ENCODE measurements at regions not wholly inside any gene's neighbourhood (a gene's known extent, or its start where the extent isn't known, plus 50 kb on each side); places are given as distances from the start of the nearest gene placed in this dataset.

DNA sequence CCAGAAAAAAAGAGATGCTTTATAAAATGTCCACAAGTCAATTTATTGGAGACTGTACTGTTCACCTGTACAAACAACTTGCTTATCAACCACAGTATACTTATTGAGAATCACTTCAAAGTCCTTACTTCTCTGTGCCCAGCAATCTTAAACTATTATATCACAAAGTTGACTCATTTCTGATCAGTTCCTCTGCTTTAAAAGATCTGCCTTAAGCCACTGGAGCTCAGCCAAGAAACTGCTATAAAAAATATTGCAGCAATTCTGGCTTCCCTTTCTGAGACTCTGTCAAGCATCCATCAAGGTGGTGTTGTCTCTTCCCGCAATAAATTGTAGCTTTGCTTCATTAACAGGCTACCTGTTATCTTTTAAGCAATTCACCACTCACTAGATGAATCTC is 375.2 kb upstream of the SPHKAP start:
- H3K4me1 Mint-ChIP-seq (ENCODE audit: low read depth, unreplicated experiment): no peaks in the 10 kb centered on the region

DNA sequence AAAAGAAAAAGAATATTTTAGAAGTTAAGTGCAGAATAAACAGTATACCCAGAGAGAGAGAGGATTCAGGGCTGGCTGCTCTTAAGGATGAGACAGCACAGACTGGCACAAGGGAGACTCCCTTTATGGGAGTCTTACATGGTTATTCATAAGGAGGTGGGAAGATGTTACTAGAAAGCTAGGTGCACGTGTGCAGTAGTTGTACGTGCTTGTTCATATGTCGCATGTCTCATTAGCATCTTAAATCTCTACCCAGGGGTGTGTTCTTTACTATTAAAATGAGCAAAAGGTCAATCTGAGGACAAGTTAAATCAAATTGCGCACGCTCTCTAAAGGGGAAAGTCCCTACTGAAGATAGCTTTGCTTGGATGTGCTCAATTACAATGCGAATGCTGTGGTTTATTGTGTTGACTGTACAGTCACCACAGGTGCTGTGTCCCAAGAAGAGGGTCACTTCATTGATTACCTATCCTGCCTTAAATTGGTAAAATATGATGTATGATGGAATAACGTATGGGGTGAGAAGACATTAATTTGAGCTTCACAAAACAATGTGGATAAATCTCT is 368.0 kb upstream of the SPHKAP start:
- no peaks in the 10 kb centered on the region for H3K4me1 Mint-ChIP-seq (ENCODE audit: low read depth, unreplicated experiment)
- no peaks in the 10 kb centered on the region for H3K9me3 Mint-ChIP-seq (ENCODE audit: unreplicated experiment)
- DNase-seq: no peak
- H3K27ac Mint-ChIP-seq (ENCODE audit: unreplicated experiment): no peak overlapping the region
- peaks cover 2% of the 10 kb centered on the region for H3K27me3 Mint-ChIP-seq (ENCODE audit: unreplicated experiment)
- H3K36me3 Mint-ChIP-seq (ENCODE audit: unreplicated experiment): peaks cover 4% of the 10 kb centered on the region
- TF ChIP-seq, protein P1, sequence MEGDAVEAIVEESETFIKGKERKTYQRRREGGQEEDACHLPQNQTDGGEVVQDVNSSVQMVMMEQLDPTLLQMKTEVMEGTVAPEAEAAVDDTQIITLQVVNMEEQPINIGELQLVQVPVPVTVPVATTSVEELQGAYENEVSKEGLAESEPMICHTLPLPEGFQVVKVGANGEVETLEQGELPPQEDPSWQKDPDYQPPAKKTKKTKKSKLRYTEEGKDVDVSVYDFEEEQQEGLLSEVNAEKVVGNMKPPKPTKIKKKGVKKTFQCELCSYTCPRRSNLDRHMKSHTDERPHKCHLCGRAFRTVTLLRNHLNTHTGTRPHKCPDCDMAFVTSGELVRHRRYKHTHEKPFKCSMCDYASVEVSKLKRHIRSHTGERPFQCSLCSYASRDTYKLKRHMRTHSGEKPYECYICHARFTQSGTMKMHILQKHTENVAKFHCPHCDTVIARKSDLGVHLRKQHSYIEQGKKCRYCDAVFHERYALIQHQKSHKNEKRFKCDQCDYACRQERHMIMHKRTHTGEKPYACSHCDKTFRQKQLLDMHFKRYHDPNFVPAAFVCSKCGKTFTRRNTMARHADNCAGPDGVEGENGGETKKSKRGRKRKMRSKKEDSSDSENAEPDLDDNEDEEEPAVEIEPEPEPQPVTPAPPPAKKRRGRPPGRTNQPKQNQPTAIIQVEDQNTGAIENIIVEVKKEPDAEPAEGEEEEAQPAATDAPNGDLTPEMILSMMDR (IDR thresholded peaks at IDR 0.05; ENCODE audit: partially characterized antibody, unreplicated experiment): no peak
- no peak overlapping the region for H3K4me3 Mint-ChIP-seq (ENCODE audit: unreplicated experiment)

More for the DNA sequence above, 375.2 kb upstream of the SPHKAP start:
- no peak overlapping the region for H3K27ac Mint-ChIP-seq (ENCODE audit: unreplicated experiment)
- TF ChIP-seq, protein P1 (IDR thresholded peaks at IDR 0.05; ENCODE audit: partially characterized antibody, unreplicated experiment): no peak
- H3K9me3 Mint-ChIP-seq (ENCODE audit: unreplicated experiment): no peaks in the 10 kb centered on the region
- H3K36me3 Mint-ChIP-seq (ENCODE audit: unreplicated experiment): no peaks in the 10 kb centered on the region
- no peak for DNase-seq
- no peak overlapping the region for H3K4me3 Mint-ChIP-seq (ENCODE audit: unreplicated experiment)
- no peaks in the 10 kb centered on the region for H3K27me3 Mint-ChIP-seq (ENCODE audit: unreplicated experiment)

DNA sequence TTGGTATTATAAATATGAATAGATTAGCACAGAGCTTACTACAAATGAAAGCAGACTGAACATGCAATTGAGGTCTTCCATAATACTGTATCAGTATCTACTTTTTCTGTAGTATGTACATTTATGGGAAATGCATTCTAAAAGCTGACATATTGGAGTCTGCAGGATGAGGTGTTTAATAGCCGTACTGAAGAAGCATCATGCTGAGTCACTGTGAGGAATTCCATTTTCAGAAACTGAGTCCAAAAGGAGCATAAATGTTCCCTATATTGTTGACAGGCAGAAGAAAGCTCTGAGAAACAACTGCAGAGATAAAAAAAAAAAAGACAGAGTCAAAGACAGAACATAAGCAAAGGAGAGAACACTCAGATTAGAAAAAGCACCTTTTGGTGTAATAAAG is 366.7 kb upstream of the SPHKAP start:
- Mint-ChIP-seq H3K4me3 (ENCODE audit: unreplicated experiment) (no peak overlapping the region), H3K27ac (ENCODE audit: unreplicated experiment) (no peak overlapping the region), H3K4me1 (ENCODE audit: low read depth, unreplicated experiment) (no peaks in the 10 kb centered on the region), H3K9me3 (ENCODE audit: unreplicated experiment) (no peaks in the 10 kb centered on the region), H3K27me3 (ENCODE audit: unreplicated experiment) (peaks cover 2% of the 10 kb centered on the region), H3K36me3 (ENCODE audit: unreplicated experiment) (peaks cover 4% of the 10 kb centered on the region)
- no peak for DNase-seq
- TF ChIP-seq, protein P1 (IDR thresholded peaks at IDR 0.05; ENCODE audit: partially characterized antibody, unreplicated experiment): no peak

DNA sequence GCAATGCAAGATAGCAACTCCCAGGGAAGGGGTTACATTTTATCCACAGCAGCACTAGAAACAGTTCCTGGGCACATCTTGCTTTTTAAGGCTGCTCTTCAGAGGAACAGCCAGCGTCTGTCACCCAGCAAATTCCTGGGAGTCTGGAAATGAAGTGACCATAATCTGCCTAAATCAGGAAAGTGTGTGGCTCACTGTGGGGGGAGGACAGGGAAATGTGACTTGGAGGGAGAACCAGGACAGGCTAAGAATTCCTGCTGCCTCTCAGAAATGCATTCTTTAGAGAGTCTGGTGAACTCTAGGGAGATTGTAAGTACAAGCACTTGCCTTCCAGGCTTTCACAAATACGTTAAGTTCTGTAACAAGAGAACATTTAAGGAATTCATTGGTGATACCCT is 364.3 kb upstream of the SPHKAP start:
- peaks cover 1% of the 10 kb centered on the region for H3K9me3 Mint-ChIP-seq (ENCODE audit: unreplicated experiment)
- TF ChIP-seq, protein P1 (IDR thresholded peaks at IDR 0.05; ENCODE audit: partially characterized antibody, unreplicated experiment): no peak
- peaks cover 4% of the 10 kb centered on the region for H3K36me3 Mint-ChIP-seq (ENCODE audit: unreplicated experiment)
- peaks cover 2% of the 10 kb centered on the region for H3K27me3 Mint-ChIP-seq (ENCODE audit: unreplicated experiment)
- H3K4me3 Mint-ChIP-seq (ENCODE audit: unreplicated experiment): no peak overlapping the region
- no peak for DNase-seq
- no peak overlapping the region for H3K27ac Mint-ChIP-seq (ENCODE audit: unreplicated experiment)
- H3K4me1 Mint-ChIP-seq (ENCODE audit: low read depth, unreplicated experiment): no peaks in the 10 kb centered on the region

DNA sequence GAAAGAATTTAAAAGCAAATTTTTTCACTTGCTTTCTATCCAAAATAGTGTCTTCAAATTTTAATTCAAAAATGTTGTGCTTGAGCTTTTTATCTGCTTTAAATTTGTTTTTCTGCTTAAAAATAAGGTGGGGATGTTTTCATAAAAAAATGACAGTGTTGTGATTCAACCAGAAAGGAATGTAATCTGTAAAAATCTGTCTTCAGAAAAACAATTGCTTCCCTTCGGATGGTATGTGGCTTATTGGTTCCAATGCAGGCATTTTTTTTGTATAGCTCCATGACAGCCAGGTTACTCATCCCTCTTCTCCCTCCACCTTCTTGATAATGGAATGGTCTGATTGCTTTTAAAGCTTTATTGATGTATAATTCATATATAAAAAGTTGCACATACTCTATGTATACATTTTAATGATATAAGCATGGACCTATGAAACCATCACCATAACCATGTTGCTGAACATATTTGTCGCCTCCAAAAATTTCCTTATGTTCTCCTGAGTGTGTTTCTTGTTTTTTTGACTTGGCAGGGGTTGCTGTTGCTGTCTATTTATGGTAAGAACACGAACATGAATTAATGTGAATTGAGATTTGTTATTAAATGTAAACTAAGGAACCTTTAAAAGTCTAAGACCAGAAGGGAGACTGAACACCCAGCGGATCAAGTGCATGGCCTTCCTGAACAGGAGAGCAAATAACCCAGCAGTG is 363.7 kb upstream of the SPHKAP start:
- TF ChIP-seq, protein P1 (IDR thresholded peaks at IDR 0.05; ENCODE audit: partially characterized antibody, unreplicated experiment): no peak
- Mint-ChIP-seq H3K27ac (ENCODE audit: unreplicated experiment) (no peak overlapping the region), H3K4me1 (ENCODE audit: low read depth, unreplicated experiment) (no peaks in the 10 kb centered on the region), H3K9me3 (ENCODE audit: unreplicated experiment) (peaks cover 1% of the 10 kb centered on the region), H3K27me3 (ENCODE audit: unreplicated experiment) (no peaks in the 10 kb centered on the region), H3K4me3 (ENCODE audit: unreplicated experiment) (no peak overlapping the region), H3K36me3 (ENCODE audit: unreplicated experiment) (peaks cover 4% of the 10 kb centered on the region)
- DNase-seq: no peak
